NCI-H2029 treated with DMSO at 0.1 percent for 48 hours (cell line): ENCODE measurements at regions not wholly inside any gene's neighbourhood (a gene's known extent, or its start where the extent isn't known, plus 50 kb on each side); places are given as distances from the start of the nearest gene placed in this dataset.
"Not testable (repeated sequence)": the region's sequence is repeated elsewhere in the genome, so short reads cannot be mapped to it uniquely, and the experiment has no call there.

Experiments used
- DNase-seq: peaks from one replicate; lab custom pipeline; 2025; lab: John Stamatoyannopoulos, UW

DNA sequence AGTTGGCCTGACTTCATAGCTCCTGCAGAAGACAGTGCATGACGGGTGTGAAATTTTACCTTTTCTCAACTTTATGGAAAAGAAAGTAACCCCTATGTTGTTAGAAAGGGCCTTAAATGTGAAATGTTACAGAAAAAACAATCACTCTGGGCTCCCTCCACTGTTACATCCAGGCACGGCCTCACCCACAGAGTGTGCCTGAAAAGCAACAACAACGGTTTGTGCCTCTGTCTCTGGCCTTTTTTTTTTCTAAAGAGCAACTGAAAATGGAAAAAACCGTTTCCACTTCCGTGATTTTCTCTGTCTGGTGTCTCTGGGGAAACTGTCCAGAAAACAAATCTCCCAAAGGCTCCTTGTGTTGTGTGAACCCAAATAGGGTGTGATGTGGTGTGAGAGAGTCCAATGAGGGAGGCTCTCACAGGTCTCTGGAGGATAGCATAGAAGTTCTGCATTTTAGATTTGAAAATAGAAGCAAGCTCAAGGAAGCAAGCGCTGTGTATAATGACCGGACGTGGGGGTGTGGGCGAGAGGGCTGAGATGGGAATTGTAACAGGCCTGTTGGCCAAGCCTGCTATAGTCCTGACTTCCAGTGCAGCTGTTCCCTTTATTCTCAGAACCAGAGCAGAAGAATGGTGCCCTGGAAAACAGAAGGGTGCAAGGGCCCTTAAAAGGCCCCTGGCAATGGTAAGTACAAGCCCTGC is 221.8 kb upstream of the TUT7 start:
- no peak for DNase-seq

DNA sequence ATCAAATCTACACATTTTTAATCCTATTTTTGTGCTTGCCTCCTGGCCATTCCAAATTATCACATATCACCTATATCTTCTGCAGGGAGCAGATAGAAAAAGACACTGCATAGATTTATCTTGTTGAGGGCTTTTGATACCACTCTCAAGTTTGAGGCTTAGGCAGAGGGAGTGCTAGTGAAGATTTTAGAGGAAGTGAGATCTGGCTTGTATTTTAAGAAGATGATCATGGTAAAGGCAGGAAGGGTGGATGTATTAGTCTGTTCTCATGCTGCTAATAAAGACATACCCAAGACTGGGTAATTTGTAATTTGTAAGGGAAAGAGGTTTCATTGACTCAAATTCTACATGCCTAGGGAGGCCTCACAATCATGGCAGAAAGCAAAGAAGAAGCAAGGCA is 220.9 kb upstream of the TUT7 start:
- DNase-seq, result no peak

DNA sequence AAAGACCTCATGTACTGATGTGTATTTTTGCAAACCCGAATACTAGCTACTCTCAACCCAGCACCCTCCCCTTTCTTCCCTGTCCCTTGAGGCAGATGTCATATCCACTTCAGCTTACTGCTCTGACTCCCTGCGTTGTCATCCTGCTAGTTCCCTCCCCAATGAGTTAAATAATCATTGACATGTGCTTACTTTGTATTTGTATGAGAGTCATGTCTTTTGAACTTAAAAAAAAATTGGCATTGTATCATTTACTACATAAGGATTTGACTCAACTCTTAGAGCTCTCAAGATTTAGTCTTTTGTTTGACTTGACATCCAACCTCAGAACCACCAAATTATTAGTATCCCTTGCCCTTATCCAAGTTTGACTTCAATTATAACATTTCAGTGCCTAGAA is 219.7 kb upstream of the TUT7 start:
- DNase-seq, result no peak

DNA sequence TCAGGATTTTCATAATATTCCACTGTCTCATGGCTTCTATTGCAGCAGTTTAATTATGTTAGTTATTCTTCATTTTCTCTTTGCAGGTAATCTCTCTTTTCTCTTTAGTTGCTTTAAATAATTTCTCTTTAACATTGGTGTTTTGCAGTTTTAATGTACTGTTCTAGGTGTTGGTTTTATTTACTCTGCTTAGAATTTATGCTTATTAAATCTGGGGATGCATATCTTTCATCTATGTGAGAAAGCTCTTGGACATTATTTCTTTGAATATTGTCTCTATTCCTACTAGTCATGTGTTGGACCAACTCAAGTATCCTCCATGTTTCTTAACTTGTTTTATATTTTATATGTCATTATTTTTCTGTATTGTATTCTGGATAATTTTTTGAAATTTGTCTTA is 218.7 kb upstream of the TUT7 start:
- DNase-seq, result no peak

DNA sequence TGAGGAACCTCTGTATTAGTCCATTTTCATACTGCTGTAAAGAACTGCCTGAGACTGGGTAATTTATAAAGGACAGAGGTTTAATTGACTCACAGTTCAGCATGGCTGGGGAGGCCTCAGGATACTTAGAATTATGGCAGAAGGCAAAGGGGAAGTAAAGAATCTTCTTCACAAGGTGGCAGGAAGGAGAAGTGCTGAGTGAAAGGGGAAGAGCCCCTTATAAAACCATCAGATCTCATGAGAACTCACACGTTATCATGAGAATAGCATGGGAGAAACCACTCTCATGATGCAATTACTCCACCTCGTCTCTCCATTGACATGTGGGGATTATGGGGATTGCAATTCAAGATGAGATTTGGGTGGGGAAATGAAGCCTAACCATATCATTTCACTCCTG is 211.4 kb upstream of the TUT7 start:
- not testable (repeated sequence) for DNase-seq

DNA sequence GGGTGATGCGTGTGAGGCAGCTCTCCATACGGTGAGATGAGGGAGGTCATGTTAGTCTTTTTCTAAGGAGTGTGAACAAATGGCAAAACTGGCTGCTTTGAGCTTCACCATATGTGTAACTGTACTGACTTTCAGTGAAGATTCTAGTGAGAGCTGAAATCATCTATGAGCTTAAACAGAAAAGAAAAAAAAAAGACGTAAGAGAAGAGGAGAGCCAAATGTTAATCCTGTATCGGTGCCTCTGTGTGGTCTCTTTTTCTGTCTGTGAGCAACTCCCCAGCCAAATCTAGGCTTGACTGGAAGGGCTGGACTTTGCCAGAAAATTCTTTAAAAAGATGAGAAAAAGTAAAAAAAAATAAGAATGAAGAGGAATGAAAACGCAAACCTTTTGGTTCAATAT is 209.7 kb upstream of the TUT7 start:
- no peak for DNase-seq

DNA sequence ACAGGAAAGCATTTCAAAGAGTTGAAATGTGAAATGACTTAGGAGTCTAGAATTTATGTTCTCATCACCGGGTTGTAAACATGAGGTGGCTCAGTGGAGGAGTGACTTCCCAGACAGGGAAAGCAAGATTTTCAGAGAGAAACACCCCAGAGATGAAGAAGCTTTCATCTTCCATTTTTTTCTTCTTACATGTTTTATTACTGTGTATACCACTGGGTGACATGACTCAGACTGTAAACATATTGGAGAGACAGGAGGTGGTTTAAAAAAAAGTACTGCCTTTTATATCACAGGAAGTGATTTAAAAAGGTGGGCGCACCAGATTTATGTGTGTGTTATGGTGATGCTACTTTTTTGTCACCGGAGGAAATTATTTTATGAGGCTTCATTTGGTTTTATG is 209.1 kb upstream of the TUT7 start:
- no peak for DNase-seq

DNA sequence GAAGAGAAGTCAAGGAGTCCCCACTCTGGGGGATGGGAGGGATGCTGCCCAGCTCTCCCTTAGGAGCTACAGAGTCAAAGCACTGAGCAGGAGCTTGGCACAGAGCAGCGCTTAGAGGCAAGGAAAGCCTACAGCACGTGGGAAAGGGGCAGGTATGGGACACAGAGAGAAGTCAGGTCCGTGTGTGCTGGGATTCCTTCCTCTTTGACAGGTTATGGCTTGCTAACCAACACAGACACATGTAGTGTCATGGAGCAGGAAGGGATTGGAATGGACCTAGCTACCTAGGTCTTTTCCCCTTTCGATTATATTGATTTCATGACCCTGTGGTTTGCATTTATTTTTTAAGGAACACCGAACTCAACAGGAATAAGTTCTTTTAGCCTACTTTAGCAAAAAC is 208.5 kb upstream of the TUT7 start:
- DNase-seq, result no peak

DNA sequence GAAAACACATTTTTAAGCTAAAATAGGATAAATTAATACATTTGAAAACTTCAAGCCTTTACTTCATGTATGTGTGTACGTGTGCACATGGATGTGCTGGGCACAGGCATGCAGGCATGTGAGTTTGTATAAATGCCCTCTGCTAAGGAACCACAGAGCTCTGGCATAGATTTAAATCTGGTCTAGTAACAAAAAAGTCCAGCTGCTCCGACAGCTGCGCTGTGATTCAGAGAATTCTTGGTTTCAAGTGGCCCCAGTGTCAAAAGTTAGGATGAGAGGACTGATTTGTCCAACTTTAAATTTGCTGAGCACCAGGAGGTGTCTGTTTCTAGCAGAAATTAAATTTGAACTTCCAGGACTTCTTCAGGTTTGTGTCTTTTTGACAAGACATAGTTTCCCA is 203.7 kb upstream of the TUT7 start:
- DNase-seq, result no peak

DNA sequence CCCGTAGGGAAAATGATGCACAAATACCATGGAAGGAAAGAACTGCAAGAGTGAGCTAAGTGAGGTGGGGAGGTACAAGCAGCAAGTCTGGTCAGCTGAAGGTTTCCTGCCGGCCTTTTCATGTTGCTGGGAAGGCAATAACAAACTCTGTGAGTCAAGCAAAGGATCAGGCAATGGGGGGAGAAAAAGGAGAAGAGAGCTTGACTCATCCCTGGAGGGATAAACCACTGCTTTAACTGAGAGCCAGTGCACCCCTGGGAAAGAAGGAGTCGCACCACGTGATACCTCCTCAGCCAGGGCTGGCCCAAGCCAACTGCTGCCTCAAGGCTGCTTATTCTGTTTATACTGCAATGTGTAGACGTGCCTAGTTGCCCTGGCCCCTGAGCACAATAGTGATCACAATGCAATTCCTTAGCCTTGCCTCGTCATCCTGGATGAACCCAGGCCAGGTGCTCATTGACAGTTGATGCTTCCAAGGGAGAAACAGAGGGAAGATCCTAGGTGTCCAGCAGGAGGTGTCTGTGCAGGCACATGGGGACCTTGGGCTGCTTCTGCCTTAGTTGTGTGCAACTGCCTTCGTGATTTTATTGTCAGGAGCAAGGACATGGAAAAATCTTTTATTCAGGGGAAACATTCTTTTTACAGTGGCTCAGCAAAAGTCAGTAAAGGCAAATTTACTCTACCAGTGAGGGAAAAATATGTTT is 203.0 kb upstream of the TUT7 start:
- no peak for DNase-seq

DNA sequence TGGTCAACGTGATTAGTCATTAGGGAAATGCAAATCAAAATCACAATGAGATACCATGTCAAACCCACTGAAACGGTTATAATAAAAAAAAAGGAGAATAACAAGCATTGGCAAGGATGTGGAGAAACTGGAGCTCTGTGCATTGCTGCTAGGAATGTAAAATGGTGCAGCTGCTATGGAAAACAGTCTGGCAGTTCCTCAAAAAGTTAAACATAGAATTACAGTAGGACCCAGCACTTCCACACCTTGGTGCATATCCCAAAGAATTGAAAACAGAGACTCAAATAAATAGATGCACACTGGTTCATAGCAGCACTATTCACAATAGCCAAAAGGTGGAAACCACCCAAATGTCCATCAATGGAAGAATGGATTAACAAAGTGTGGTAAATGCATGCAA is 201.5 kb upstream of the TUT7 start:
- no peak for DNase-seq

DNA sequence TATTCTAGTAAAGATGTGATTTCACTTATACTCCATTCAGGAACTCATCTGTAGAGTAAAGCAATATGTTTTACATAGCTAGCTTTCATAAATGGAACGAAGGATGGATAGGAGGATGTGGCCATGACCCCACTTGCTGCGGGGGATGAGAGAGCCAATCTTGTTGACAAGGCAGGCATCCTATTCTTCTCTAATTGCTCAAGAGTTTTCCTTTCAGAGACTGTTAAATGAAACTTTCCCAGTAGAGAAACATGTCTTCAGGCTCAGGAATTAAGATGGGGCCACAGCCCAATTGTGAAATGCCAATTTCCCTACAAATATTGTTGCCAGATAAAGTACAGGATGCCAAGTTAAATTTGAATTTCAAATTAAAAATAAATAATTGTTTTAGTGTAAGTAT is 196.2 kb upstream of the TUT7 start:
- DNase-seq, result no peak

DNA sequence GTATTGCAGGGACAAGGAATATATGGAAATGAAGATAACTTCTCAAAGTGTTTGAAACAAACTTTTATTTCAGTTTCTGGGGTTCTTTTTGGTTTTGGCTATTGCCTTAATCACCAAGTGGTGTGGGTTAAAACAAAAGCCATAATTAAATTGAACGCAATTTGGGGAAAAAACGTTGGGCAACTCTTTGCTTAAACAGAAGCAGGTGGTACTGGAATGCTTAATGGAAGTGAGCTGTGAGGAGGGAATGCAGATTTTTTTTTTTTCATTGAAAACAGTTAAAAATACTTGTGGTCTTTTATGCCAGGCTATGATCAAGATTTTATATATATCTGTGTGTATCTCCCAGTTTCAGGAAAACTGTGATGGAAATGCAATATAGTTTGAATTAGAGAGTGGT is 195.7 kb upstream of the TUT7 start:
- DNase-seq, result no peak

DNA sequence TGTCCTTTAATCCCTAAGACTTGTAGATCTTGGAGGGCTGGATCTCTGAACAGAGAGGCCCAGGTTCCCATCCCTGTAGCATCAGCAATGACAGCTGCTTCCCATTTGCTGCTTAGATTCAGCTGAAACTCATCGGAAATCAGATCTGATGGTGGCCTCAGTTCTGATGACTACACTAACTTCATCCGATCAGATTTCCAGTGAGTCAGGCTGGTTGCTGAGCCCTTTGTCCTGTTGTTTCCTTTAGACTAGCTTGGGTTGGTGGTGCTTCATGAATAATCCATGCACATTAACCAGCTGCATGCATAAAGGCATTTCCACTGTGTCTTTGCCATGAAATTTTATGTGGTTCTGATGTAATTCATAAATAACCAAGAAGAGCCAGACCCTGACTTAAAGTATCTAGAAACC is 195.2 kb upstream of the TUT7 start:
- no peak for DNase-seq

DNA sequence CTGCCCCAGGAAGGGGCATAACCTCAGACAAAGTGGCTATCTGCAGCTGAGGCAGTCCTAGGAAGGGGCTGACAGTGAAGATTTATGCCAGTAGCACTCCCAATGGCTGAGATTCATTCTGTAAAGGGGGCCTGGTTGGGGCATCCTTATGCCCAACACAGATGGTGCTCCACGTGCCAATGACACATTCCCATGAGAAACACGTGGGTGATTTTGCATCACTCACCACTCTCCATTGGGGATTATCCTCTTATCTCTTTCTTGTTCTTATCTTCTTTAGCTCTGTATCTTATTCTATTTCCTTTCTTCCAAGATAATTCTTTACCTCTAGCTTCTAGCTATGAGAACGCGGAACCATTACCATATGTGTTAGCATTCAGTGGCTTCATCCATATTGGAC is 194.0 kb upstream of the TUT7 start:
- no peak for DNase-seq

DNA sequence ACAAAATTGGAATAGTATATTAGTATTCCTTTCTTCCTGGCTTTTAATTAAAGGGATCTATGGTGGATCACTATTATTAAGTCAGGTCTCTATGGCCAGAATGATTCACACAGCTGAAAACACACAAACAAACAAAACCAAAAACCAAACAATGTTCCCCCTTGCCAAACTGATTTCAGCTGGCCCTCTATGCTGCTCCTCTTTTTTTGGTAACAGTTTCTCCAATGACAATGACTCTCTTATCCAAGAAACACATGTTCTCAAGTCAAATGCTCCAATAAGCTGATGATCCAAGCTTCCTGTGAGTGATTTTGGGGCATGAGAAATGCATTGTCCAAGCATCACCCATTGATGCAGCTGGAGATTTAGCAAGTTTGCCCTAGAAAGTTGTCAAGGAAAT is 193.4 kb upstream of the TUT7 start:
- DNase-seq, result no peak

DNA sequence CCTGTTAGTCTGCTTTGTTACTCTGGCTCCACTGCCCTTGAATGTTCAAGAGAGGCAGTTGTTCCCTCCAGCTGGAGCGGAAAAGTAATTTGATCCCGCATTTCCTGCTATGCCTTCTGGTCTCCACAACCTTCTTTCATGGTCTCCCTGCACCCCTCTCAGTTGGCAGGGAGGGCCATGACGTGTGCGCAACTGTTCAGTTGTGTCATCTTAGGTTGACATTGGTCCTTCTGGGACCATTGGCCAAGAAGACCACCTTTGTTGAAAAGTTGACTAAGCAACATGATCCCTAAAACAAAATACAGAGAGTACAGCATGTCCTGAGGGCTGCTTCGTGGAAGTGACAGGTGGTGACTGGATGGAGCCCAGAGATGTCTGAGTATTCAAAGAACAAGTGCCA is 192.5 kb upstream of the TUT7 start:
- DNase-seq, result peak; percentile 72

DNA sequence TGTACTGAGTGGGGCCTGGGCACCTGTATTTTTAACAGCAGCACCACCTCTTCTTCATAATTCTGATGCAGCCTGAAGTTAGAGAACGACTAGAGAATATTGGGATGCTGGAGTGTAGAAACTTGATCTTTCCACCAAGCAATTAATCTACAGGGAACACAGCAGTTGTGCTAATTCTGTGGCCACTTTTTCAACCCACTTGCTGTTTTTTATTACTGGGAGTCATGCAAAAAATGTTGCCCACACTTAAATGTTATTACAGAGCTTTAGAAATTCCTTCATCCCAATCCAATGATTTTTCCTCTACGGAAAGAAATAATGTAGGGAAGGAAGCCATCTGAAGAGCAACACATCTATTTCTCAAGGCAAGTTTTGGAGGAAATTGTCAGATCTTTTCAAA is 190.9 kb upstream of the TUT7 start:
- no peak for DNase-seq

DNA sequence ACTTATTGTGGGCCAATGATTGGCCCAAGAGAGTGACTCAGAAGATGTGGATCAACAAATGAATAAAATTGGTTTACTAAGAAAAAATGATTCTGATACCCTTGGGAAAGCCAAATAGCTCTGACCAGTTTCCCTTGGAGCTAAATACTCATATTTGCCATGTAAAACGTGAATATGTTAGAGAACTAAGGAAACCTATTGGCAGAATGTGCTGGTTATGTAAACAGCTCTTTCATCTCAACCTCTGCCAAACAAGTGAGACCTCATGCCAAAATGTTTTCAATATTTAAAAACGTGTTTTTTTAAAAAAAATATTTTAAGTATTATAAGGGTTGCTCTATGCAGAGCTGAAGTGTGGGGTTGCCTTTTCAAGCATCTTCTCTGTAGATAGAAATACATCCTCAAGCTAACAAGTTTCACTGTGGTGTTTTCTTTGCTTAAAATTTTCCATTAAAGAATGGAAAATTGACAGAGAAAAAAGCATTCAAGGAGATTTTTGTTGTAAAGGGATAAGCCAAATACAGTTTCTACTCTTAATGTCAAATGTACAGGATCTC is 186.9 kb upstream of the TUT7 start:
- no peak for DNase-seq

DNA sequence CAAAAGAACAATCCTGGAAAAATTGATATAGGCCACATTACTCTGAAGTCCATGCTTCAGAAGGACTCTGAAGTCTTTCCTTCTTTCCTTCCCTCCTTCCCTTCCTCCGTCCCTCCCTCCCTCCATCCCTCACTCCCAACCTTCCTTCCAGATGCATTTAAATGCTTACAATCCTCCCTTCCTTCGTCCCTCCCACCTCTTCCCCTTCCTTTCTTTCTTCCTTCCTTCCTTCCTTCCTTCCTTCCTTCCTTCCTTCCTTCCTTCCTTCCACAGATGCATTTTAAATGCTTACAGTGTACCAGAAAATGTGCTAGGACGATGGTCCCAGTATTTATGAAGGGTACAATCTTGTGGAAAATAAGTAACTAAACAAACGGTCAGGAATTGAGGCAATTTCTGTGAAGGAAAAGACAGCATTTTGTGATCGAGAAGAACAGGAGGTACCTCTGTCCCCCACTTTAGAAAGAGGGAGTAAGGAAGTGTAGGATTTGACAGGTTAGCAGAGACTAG is 181.3 kb upstream of the TUT7 start:
- no peak for DNase-seq

DNA sequence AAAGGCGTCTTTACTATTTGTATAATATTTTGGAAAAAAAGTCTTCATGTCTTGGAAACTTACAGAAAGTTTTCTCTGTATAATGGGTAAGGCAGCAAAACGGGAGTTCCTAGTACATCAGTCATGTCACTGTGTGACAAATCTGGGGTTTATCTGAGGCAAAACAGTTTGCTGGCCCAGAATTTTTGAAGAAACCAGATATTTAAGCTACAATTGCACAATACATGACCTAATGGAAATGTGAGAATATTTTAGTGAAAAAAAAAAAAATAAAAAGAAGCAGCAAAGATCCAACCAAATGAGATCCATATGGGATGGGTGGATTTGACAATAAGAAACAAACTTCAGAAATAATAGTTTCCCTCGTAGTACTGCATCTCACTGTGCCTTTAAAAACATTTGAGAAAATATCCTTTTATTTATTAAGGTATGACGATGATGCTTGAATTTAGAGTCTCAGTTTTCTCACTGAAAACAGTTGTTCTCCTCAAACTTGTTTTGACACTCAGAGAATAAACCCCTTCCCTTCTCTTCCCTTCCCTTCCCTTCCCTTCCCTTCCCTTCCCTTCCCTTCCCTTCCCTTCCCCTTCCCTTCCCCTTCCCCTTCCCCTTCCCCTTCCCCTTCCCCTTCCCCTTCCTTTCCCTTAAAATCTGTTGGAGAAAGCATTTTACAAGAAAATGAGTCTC is 180.5 kb upstream of the TUT7 start:
- DNase-seq, result no peak

DNA sequence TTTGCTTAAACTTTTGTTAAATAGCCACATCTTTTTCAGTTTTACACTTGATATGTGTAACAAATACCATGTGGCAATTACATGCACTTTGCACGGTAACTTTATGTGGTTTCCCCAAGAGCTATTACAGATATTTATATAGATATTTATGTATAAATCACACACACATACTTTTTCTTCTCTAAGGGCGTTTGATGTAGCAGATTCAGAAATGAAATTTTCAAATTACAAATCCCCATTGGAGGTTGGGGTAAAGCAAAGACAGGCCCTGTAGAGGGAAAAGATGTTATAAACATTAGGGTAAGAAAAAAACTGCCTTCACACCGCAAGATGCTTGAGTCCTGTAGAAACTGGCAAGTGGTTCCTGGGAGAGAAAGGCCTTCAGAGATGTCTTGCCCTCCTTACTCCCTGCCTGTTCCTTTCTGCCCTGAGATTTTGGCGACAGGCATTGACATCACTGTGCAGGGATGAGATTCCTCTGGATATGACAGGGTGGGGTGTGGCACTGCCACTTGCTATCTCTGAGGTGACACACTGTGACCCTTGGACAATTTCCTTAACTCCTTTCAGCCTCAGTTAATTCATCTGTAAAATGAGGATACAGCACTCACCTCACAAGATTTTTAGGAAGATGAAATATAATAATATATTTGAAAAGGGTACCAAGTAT is 177.9 kb upstream of the TUT7 start:
- no peak for DNase-seq
